ENCODE measurements at regions not wholly inside any gene's neighbourhood (a gene's known extent, or its start where the extent isn't known, plus 50 kb on each side); places are given as distances from the start of the nearest gene placed in this dataset.

GRCh38 chr6:159434410-159434809 is 258.6 kb downstream of the SOD2 start:
- TF ChIP-seq POLR2A (IDR thresholded peaks at IDR 0.05; ENCODE audit: low read depth, low read length), result no peak
- no peak for TF ChIP-seq TAF1 (IDR thresholded peaks at IDR 0.05; ENCODE audit: borderline replicate concordance, low read depth, low read length)
- no peak for TF ChIP-seq POLR2AphosphoS5 (IDR thresholded peaks at IDR 0.05; ENCODE audit: low read depth, low read length)
